GM18909 (cell line): ENCODE measurements at regions not wholly inside any gene's neighbourhood (a gene's known extent, or its start where the extent isn't known, plus 50 kb on each side); places are given as distances from the start of the nearest gene placed in this dataset.
"Not testable (repeated sequence)": the region's sequence is repeated elsewhere in the genome, so short reads cannot be mapped to it uniquely, and the experiment has no call there.

Experiments
- ATAC-seq: cut with Tn5 transposase; IDR thresholded peaks from one replicate; pipeline ENCODE4 v1.9.1; 2021; ENCODE audit warnings: mild to moderate bottlenecking; ENCODE audit not compliant: unreplicated experiment, poor library complexity

- no peak for ATAC-seq
Observed at GRCh38 chr2:75390169-75390568, 170.6 kb downstream of the EVA1A start.

- no peak for ATAC-seq
Observed at GRCh38 chr2:75389271-75389670, 171.5 kb downstream of the EVA1A start.

- no peak for ATAC-seq
Observed at GRCh38 chr2:75381032-75381431, 179.7 kb downstream of the EVA1A start.

- no peak for ATAC-seq
Observed at GRCh38 chr2:75379476-75380210, 180.3 kb upstream of the TACR1 start.

- no peak for ATAC-seq
Observed at GRCh38 chr2:75375646-75376582, 176.6 kb upstream of the TACR1 start.

GRCh38 chr2:75374414-75374957 lies 175.2 kb upstream of the TACR1 start:
- ATAC-seq = not testable (repeated sequence)

- no peak for ATAC-seq
Observed at GRCh38 chr2:75367401-75367800, 168.1 kb upstream of the TACR1 start.

GRCh38 chr2:75361486-75361885 lies 162.2 kb upstream of the TACR1 start:
- ATAC-seq = no peak

- no peak for ATAC-seq
Observed at GRCh38 chr2:75360945-75361344, 161.6 kb upstream of the TACR1 start.

GRCh38 chr2:75356865-75357264 lies 157.5 kb upstream of the TACR1 start:
- no peak for ATAC-seq

- no peak for ATAC-seq
Observed at GRCh38 chr2:75353131-75353530, 153.8 kb upstream of the TACR1 start.

GRCh38 chr2:75348307-75348706 lies 149.0 kb upstream of the TACR1 start:
- ATAC-seq = no peak

- ATAC-seq = no peak
Observed at GRCh38 chr2:75344146-75344545, 144.8 kb upstream of the TACR1 start.

GRCh38 chr2:75342504-75343175 lies 143.3 kb upstream of the TACR1 start:
- peak; percentile 64 for ATAC-seq

- no peak for ATAC-seq
Observed at GRCh38 chr2:75340560-75340959, 141.2 kb upstream of the TACR1 start.

- ATAC-seq = no peak
Observed at GRCh38 chr2:75338461-75338860, 139.1 kb upstream of the TACR1 start.

- no peak for ATAC-seq
Observed at GRCh38 chr2:75337619-75338018, 138.3 kb upstream of the TACR1 start.

- no peak for ATAC-seq
Observed at GRCh38 chr2:75337016-75337415, 137.7 kb upstream of the TACR1 start.

- no peak for ATAC-seq
Observed at GRCh38 chr2:75336451-75336850, 137.1 kb upstream of the TACR1 start.

- ATAC-seq = no peak
Observed at GRCh38 chr2:75334076-75334475, 134.8 kb upstream of the TACR1 start.

- no peak for ATAC-seq
Observed at GRCh38 chr2:75333646-75334045, 134.3 kb upstream of the TACR1 start.
